ENCODE measurements at regions not wholly inside any gene's neighbourhood (a gene's known extent, or its start where the extent isn't known, plus 50 kb on each side); places are given as distances from the start of the nearest gene placed in this dataset.

GRCh38 chr18:71503222-71503621 is 1040.9 kb downstream of the CBLN2 start:
- Histone ChIP-seq H3K4me3 (no peak overlapping the region), H4K20me1 (ENCODE audit: low read depth) (no peaks in the 10 kb centered on the region), H3K4me1 (no peaks in the 10 kb centered on the region), H3K9me3 (ENCODE audit: low read depth) (no peaks in the 10 kb centered on the region), H3K9ac (no peak overlapping the region), H2AFZ (replicated peaks) (no peak overlapping the region), H3K27ac (no peak overlapping the region), H3F3A (ENCODE audit: low read depth) (no peaks in the 10 kb centered on the region), H3K4me2 (no peak overlapping the region), H3K36me3 (no peaks in the 10 kb centered on the region), H3K27me3 (no peaks in the 10 kb centered on the region), H3K79me2 (ENCODE audit: low read depth) (no peaks in the 10 kb centered on the region)
- Mint-ChIP-seq H3K4me1 (no peaks in the 10 kb centered on the region), H3K9me3 (no peaks in the 10 kb centered on the region), H3K4me3 (no peak overlapping the region), H3K27ac (no peak overlapping the region), H3K27me3 (ENCODE audit: insufficient read depth, low read depth) (no peaks in the 10 kb centered on the region), H3K36me3 (no peaks in the 10 kb centered on the region)
- TF ChIP-seq, protein P1, sequence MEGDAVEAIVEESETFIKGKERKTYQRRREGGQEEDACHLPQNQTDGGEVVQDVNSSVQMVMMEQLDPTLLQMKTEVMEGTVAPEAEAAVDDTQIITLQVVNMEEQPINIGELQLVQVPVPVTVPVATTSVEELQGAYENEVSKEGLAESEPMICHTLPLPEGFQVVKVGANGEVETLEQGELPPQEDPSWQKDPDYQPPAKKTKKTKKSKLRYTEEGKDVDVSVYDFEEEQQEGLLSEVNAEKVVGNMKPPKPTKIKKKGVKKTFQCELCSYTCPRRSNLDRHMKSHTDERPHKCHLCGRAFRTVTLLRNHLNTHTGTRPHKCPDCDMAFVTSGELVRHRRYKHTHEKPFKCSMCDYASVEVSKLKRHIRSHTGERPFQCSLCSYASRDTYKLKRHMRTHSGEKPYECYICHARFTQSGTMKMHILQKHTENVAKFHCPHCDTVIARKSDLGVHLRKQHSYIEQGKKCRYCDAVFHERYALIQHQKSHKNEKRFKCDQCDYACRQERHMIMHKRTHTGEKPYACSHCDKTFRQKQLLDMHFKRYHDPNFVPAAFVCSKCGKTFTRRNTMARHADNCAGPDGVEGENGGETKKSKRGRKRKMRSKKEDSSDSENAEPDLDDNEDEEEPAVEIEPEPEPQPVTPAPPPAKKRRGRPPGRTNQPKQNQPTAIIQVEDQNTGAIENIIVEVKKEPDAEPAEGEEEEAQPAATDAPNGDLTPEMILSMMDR (IDR thresholded peaks at IDR 0.05), result no peak
- TF ChIP-seq EZH2phosphoT487 (IDR thresholded peaks at IDR 0.05) (no peak), EZH2 (IDR thresholded peaks at IDR 0.05) (no peak)
- DNase-seq (ENCODE audit: low spot score), result no peak

DNA sequence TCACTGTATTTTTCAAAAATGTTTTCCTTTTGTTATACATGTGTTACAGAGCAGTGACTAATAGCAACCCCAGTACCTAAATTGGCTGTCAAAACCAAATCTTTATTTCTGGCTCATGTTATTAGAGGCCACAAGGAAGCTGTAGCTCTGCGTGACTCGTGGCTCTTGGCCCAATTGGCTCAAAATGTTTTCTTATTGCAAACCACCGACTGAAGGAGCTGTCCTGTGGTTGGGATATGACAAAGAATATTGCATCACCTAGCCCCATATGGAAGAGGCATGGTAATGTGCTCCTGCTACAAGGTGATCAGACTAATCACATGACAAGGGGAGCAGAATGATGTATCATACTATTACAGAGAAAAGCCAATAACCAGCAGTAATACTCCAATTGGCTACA is 1058.5 kb downstream of the CBLN2 start:
- H3K4me1 ChIP-seq, result no peaks in the 10 kb centered on the region
- no peak overlapping the region for H2AFZ ChIP-seq (replicated peaks)
- H3K4me2 ChIP-seq, result no peak overlapping the region
- peaks cover 12% of the 10 kb centered on the region for H3K9me3 ChIP-seq (ENCODE audit: low read depth)
- Mint-ChIP-seq H3K27me3 (ENCODE audit: insufficient read depth, low read depth) (no peaks in the 10 kb centered on the region), H3K9me3 (no peaks in the 10 kb centered on the region), H3K36me3 (no peaks in the 10 kb centered on the region), H3K27ac (no peak overlapping the region), H3K4me1 (no peaks in the 10 kb centered on the region), H3K4me3 (no peak overlapping the region)
- no peaks in the 10 kb centered on the region for H3K27me3 ChIP-seq
- no peak overlapping the region for H3K9ac ChIP-seq
- H3K79me2 ChIP-seq (ENCODE audit: low read depth), result no peaks in the 10 kb centered on the region
- TF ChIP-seq EZH2phosphoT487 (IDR thresholded peaks at IDR 0.05) (no peak), EZH2 (IDR thresholded peaks at IDR 0.05) (no peak)
- TF ChIP-seq, protein P1 (IDR thresholded peaks at IDR 0.05), result no peak
- no peaks in the 10 kb centered on the region for H3F3A ChIP-seq (ENCODE audit: low read depth)
- DNase-seq (ENCODE audit: low spot score), result no peak
- H3K4me3 ChIP-seq, result no peak overlapping the region
- H3K27ac ChIP-seq, result no peak overlapping the region
- no peaks in the 10 kb centered on the region for H3K36me3 ChIP-seq
- H4K20me1 ChIP-seq (ENCODE audit: low read depth), result no peaks in the 10 kb centered on the region

DNA sequence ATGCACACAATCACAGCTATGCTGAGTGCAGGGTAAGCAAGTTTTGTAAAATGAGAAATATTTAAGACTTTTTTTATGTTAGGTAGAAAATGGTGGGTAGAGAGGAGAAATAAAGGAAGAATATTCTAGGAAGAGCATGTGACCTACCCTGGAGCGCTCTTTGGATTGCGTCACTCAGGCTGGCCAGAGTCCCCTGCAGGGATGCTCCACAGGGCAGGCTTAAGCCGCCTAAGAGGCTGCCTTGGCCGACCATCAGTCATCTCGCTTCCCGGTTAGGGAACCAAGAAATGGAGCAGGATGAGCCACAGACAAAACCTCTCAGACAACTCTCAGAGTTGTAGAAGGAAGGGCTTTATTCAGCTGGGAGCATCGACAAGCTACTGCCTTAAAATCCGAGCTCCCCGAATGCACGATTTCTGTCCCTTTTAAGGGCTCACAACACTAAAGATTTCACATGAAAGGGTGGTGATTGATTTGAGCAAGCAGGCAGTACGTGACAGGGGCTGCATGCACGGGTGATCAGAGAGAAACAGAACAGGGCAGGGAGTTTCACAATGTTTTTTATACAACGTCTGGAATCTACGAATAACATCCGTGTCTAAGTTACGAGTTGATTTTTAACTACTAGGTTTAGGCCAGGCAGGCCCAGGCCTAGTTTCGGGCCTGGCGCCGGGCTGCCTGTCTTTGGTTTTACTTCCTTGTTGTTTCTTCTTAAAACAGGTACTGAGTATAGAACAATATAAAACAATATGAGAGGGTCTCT is 1072.0 kb downstream of the CBLN2 start:
- H3K36me3 Mint-ChIP-seq, result no peaks in the 10 kb centered on the region
- Histone ChIP-seq H3K27me3 (no peaks in the 10 kb centered on the region), H3K36me3 (no peaks in the 10 kb centered on the region), H3K9ac (no peak overlapping the region), H3F3A (ENCODE audit: low read depth) (no peaks in the 10 kb centered on the region), H3K27ac (no peak overlapping the region), H3K4me1 (no peaks in the 10 kb centered on the region), H3K4me2 (no peak overlapping the region), H3K4me3 (no peak overlapping the region), H3K9me3 (ENCODE audit: low read depth) (no peaks in the 10 kb centered on the region), H4K20me1 (ENCODE audit: low read depth) (no peaks in the 10 kb centered on the region), H2AFZ (replicated peaks) (no peak overlapping the region), H3K79me2 (ENCODE audit: low read depth) (no peaks in the 10 kb centered on the region)
- H3K27me3 Mint-ChIP-seq (ENCODE audit: insufficient read depth, low read depth), result no peaks in the 10 kb centered on the region
- peaks cover 8% of the 10 kb centered on the region for H3K4me1 Mint-ChIP-seq
- no peaks in the 10 kb centered on the region for H3K9me3 Mint-ChIP-seq
- peak; percentile 37 for DNase-seq (ENCODE audit: low spot score)
- no peak for TF ChIP-seq EZH2 (IDR thresholded peaks at IDR 0.05)
- TF ChIP-seq EZH2phosphoT487 (IDR thresholded peaks at IDR 0.05), result no peak
- TF ChIP-seq, protein P1 (IDR thresholded peaks at IDR 0.05), result no peak
- peak overlapping the region; percentile 28 for H3K27ac Mint-ChIP-seq
- H3K4me3 Mint-ChIP-seq, result no peak overlapping the region
